Right kidney (tissue), 1 donor: ENCODE measurements at regions not wholly inside any gene's neighbourhood (a gene's known extent, or its start where the extent isn't known, plus 50 kb on each side); places are given as distances from the start of the nearest gene placed in this dataset.

Experiments used
- DNase-seq: peaks from one replicate; pipeline ENCODE4 v3.0.0-alpha.2; 2016

DNA sequence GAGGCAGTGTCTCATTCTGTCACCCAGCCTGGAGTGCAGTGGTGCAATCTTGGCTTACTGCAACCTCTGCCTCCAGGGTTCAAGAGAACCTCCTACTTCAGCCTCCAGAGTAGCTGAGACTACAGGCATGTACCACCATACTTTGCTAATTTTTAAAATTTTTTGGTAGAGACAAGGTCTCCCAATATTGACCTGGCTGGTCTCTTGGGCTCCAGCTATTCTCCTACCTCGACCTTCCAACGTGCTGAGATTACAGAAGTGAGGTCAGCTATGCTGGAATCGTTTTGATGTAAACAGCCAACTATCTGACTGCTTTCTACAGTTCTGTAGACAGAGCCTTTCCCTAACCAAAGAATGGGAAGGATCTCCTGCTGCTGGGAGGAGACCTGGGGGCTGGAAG is 375.8 kb downstream of the GATA3 start:
- DNase-seq: no peak

DNA sequence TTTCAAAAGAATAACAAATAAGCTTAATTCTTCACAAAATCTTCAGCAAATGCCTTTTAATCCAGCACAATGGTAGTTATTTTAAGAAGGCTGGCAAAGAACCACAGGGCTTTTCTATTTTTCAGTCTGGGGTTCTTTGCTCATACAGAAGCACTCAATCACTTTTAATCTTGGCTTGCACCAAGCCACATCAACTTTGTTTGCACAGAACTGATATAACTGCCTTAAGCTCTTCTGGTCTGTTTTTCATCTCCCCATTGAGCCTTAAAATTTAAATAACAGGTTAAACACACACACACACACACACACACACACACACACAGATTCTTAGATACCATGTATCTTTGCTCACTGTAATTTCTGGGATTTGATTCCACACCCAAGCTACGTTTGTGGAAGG is 377.0 kb downstream of the GATA3 start:
- DNase-seq: no peak

DNA sequence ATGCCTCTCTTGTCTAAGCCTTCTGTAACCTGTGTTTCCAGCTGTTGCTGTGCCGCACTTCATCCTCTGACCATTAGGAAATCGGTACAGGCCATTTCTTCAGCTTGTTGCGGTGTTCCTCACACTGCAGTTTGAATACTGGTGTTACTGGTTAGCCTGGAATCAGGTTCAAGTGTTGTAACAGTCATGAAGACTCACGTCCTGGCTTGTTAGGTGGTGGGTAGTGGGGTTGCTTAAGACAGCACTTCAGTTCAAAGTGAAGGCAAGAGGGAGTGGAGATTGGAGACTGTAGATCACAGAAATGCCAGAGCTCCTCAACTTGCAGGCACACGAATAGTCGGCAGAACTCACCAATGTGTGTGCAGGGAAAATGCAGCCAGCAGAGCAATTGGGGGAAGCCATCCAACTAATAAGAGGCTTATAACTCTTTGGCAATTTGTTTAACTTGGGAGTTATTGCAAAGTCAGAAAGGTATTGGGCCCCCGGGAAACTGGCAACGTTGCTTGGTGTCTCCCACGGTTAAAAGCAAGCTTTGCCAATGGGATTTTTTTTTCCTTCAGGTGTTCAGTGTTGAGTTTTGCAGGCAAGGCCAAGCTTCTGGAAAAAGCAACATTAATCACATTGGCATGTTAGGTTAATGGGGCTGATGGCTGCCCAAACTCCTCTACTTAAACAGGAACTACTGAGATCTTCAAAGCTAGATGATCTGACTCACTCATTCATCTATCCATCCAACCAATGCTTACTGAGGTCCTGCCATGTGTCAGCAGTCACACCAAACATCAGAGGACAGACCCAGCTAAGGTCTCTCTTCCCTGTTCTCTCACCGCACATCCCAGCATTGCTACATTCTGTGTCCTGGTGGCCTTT is 380.9 kb downstream of the GATA3 start:
- DNase-seq: no peak

- no peak for DNase-seq
Observed at GRCh38 chr10:8437896-8438295, 383.4 kb downstream of the GATA3 start.

DNA sequence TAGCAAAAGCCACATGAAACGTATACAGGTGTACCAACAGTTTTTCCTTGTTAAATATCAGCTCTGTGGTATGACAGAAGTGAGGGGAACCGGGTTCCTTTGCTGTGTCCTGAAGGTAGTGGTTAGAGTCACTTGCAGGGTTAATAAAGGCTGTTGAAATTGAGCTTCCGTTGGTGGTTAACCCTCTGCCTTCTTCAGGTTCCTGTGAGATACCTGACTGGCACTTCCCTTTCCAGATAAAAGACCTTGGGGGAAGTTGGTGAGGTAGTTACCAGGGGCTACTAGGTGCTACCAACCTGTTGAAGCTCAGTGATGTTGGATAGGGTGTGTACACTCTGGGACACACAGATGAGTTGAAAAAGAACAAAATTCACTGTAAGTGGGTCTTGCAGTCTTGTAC is 384.1 kb downstream of the GATA3 start:
- no peak for DNase-seq

GRCh38 chr10:8439040-8439439 is 384.6 kb downstream of the GATA3 start:
- no peak for DNase-seq

- no peak for DNase-seq
Observed at GRCh38 chr10:8444630-8445029, 390.1 kb downstream of the GATA3 start.

GRCh38 chr10:8445353-8445752 is 390.9 kb downstream of the GATA3 start:
- DNase-seq: no peak

GRCh38 chr10:8449909-8450308 is 395.4 kb downstream of the GATA3 start:
- DNase-seq: no peak

DNA sequence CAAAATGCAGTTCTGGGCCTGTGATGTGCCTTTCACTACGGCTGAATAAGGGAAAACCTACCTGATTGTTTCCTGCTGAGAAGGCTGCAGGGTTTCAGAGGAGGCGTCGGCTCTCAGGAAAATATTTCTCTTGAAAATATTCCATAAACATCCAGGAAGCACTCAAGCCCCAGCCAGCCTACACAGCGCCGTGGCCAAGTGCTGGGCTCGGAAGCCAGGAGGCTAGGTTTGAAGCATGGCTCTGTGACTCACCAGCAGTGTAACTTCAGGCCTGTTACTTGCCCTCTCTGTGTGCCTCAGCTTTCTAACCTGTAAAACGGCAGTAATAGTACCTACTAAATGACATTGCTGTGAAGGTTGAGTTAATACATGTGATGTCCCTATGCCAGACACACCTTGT is 399.1 kb downstream of the GATA3 start:
- no peak for DNase-seq

DNA sequence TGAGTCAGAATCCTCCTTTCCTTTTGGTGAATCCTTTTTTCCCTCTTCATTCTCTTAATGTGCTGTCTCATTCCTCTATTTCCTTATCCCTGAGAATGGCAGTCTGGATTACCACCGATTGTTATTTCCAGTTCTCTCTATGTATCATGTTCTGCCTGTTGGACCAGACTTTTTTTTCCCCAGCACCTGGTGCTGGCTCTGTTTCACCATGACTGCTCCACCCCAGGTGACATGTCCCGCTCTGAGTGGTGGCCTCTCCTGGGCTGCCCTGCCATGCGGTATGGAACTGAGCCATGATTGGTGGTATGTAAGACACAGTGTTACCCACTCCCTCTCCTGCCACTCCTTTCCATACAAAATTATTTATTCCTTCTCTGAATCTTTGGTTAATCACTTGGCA is 399.9 kb downstream of the GATA3 start:
- no peak for DNase-seq

- DNase-seq: no peak
Observed at GRCh38 chr10:8455181-8455580, 400.7 kb downstream of the GATA3 start.

GRCh38 chr10:8456386-8456785 is 401.9 kb downstream of the GATA3 start:
- no peak for DNase-seq

DNA sequence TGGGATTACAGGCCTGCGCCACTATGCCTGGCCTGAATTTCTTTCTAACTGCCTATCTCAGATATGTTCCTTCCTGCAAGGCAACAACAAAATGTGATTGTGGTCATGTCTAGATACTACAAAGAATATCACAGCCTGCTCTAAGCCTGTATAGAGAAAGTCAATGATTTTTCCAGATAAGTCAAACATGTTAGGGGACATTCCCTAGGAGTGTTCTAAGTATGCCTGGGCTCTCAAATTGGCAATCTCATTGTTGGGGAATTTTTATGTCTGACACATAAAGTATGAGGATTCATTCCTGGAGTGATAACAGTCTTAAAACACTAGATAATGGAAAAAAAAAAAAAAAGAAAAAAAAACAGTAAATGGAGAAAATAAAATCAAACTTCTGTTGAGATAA is 406.1 kb downstream of the GATA3 start:
- DNase-seq: no peak

DNA sequence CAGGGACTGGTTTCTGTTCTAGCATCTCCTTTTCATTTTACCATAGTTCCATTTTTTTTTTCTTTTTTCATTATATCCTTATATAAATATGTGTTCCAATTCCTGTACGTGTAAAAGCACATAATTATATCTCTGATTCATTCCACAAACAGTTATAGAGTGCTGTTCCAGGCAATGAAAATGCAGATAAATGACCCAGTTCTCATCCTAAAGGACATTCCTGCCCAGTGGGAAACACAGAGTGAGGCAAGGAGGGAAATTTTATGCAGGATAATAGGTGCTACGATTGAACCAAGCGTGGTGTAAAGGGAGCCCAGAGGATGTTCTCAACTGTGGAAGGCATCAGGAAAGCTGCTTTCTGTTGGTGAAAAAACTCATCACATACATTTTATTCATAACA is 408.1 kb downstream of the GATA3 start:
- no peak for DNase-seq

GRCh38 chr10:8463853-8464252 is 409.4 kb downstream of the GATA3 start:
- DNase-seq: no peak

DNA sequence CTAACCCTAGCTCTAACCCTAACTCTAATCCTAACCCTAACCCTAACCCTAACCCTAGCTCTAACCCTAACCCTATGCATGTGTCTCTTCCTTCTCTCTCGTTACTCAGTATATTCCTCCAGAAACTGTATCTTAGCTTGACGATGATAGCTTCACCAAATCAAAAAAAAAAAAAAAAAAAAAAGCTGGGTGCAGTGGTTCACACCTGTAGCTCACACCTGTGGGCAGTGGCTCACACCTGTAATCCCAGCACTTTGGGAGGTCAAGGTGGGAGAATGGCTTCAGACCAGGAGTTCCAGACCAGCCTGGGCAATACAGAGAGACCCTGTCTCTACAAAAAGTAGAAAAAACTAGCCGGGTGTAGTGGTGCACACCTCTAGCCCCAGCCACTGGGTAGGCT is 414.0 kb downstream of the GATA3 start:
- DNase-seq: no peak

- DNase-seq: no peak
Observed at GRCh38 chr10:8473205-8473604, 418.7 kb downstream of the GATA3 start.

- no peak for DNase-seq
Observed at GRCh38 chr10:8477300-8477699, 422.8 kb downstream of the GATA3 start.

GRCh38 chr10:8481718-8482504 is 427.4 kb downstream of the GATA3 start:
- DNase-seq: no peak

GRCh38 chr10:8485032-8485431 is 430.5 kb downstream of the GATA3 start:
- DNase-seq: no peak

- DNase-seq: no peak
Observed at GRCh38 chr10:8487346-8487745, 432.9 kb downstream of the GATA3 start.

- no peak for DNase-seq
Observed at GRCh38 chr10:8489232-8489631, 434.7 kb downstream of the GATA3 start.

DNA sequence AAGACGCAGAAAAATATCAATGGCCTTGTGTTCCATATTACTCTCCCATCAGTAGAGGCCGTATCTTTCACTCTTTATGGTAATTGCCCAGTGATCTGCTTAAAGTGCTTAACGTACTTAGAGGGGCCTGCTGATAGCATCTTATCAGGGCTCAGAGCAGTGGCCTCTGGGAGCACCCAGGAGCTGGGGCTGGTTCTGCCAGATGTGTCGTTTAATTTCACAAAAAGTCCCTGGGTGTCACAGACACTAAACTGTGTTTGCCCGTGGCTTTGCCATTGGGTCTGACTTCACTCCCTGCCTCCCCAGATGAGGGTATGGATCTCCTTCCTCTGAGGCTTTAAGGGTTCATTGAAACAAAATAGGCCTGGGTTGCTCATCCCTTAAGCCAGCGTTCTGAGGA is 435.3 kb downstream of the GATA3 start:
- DNase-seq: no peak
